GM21717 (cell line): ENCODE measurements at regions not wholly inside any gene's neighbourhood (a gene's known extent, or its start where the extent isn't known, plus 50 kb on each side); places are given as distances from the start of the nearest gene placed in this dataset.
"Not testable (repeated sequence)": the region's sequence is repeated elsewhere in the genome, so short reads cannot be mapped to it uniquely, and the experiment has no call there.

ENCODE experiments used
- ATAC-seq: cut with Tn5 transposase; IDR thresholded peaks from one replicate; pipeline ENCODE4 v1.9.1; 2021; ENCODE audit warnings: mild to moderate bottlenecking, moderate library complexity; ENCODE audit not compliant: unreplicated experiment

DNA sequence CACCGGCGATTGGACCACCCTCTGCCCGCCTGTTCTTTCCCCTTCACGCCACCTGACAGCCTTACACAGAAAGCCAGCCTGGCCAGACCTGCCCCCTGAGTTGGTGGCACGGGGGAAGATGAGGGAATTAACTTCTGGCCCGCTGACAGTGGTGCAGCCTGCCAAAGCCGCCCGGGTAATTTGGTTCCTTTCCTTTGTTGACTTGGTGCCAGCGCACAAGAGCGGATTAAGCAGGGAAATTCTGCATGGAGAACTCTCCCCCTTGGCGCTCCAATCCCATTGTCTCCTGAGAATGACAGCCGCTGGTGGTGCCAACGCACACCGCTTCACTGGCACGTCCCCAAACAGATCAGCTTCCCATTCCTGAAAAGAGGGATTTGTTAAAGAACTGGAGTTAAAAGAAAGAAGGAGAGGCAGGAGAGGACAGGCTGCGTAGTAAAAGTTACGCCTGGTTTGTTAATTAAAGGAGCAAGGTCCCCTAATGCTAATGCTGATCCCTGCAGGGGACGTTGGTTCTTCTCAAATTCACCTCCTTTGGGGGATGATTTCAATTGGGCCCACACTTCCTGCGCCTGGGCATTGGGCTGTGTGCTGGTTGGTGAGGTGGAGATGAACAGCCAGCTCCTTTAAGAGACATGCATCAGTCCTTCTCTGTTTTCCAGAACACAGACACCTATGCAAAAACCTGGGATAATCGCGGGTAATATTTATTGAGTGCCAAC, 286.8 kb downstream of the MYCN start:
- no peak for ATAC-seq

DNA sequence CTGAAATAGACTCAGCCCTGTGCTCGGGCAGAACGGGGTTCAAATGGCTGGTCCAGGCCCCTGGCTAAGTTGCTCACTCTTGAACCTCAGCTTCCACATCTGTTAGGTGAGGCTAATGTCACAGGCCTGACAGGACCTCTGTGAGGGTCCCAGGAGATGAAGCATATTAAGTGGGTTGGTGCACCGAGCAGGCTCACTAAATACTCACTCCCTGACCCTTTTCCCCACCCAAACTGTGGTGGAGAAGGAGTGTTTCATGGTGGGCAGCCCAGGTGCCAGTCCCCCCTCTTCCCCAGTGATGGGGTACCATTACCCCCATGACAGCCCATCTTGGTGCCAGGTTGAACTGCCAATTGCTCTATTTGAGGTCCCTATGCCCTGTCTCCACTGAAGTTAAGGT, 286.0 kb downstream of the MYCN start:
- ATAC-seq: no peak

GRCh38 chr2:16225545-16225944, 285.2 kb downstream of the MYCN start:
- no peak for ATAC-seq

DNA sequence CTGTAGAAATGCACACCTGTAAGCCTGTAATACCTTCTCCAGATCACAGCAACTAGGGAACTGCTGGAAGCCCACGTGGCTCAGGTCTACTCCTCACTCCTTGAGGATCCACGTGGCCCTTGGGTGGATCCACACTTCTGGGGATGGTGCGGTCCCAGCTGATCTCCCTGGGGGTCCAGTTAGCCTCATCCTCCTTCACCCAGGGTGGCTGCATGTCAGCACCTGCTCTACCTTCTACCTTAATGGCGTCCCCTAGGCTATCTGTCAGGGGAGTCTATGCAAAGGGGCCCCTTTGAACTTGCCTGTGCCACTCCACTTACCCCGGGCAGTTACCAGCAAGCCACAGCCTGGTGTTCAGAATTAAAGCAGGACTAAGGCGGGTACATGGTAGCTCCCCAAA, 284.7 kb downstream of the MYCN start:
- ATAC-seq: no peak

GRCh38 chr2:16224298-16225045, 284.1 kb downstream of the MYCN start:
- no peak for ATAC-seq

DNA sequence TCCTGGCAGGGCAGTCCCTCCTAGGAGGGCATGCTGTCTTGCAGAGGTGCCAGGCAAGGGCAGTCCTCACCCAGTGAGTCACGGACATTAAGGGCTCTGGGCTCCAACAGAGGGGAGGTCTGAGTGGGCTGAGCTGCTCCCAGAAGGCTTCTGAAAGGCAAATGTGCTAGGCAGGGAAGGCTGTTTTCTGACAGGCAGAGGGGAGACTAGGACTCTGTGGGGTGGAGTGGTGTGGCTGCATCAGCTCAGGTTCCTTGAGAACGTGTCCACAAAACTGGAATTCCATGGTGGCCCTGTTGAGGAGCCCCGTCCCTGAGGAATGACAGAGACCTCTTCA, 283.5 kb downstream of the MYCN start:
- ATAC-seq: no peak

DNA sequence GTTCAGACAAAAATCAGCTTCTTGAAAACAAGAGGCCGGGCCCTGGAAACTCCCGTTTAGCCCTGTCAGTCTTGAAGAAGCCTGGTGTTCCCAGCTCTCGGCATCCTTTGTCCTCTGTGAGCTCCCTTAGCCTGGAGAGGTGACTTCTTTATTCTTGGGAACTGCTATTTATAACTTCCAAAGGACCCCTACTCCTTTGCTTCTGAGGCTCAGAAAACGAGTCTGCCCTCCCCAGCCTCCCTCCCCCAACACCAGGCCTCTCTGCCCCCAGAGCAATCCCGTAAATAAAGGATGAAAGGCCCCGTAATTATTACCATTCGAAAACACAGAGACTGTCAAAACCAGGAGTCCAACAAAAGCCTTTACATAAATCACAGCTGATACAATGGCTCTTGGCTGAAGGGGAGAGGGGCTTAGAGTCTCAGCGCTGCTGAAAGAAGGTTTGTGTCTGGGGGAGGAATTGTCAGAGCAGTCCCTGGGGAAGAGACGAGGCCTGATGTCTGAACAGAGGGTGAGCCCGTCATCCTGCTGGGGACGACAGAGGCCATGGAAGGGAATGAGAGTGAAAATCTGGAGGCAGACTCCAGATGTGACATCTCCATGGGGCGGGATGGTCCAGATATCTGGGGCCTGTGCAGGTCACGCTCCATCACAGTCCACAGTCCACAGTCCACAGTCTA, 283.0 kb downstream of the MYCN start:
- ATAC-seq: no peak

- ATAC-seq: no peak
Measured at GRCh38 chr2:16222326-16222725, 282.0 kb downstream of the MYCN start.

DNA sequence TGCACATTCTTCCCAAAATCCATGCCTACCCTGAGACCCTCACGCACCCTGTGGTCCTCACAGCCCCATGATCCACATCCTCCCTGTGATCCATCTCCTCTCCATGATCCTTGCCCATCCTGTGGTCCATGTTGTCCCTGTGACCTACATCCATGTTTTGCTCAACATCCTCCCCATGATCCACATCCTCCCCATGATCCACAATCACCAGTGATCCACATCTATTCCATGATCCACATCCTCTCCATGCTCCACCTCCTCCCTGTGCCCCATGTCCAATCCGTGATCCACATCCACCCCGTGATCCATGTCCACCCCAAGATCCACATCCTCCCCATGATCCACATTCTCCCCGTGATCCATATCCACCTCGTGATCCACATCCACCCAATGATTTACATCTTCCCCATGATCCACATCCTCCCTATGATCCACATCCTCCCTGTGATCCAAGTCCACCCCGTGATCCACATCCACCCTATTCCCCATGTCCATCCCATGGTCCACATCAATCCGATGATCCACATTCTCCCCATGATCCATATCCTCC, 281.2 kb downstream of the MYCN start:
- ATAC-seq: no peak

DNA sequence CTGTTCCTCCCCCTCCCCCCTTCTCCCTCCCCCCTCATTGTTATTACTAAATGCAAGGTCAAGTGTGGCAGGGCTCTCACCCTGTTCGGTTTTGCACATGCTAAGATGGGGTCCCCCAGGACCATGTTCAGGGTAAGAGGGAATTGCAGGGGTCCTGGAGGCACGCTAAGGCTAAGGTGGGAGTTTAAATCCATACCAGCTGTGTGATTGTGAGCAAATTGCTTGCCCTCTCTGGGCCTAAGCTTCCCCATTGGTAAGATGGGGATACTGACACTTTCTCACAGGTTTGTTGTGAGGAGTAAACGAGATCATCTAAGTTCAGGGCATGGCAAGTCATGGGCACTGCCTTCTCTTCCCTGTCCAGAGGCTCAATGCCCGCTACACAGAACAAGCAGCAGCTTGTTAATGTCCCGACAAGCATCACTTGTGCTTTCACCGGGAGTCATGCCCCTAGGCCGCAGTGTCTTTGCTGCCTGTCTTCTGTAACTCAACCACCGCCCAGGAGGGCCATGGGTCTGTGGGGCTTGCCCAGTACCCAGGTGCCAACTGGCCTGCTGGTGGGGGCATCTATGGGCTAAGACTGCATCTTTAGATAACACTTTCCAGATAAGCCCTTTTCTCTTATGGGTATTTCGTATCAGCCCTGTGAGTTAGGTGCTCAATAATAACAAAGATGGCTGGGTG, 279.1 kb downstream of the MYCN start:
- ATAC-seq: no peak

DNA sequence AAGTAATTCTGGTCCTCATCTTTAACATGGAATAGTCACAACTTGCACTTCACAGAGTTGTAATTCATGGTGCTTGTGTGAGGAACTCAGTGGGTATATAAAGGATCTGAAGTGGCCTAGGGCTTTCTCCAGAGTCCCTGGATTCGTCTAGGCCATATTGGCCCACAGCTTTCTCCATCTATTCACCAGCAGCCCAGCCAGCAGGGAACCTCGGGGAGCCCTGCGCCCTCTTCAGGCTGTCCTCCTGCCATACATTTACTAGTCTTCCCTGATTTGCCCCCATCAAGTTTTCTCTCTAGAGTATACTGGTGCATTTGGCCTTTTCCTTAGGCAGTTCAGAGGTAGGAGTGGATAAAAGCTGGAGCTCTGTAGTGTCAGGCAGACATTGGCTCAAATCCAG, 278.3 kb downstream of the MYCN start:
- no peak for ATAC-seq

GRCh38 chr2:16218161-16218560, 277.8 kb downstream of the MYCN start:
- ATAC-seq: no peak

DNA sequence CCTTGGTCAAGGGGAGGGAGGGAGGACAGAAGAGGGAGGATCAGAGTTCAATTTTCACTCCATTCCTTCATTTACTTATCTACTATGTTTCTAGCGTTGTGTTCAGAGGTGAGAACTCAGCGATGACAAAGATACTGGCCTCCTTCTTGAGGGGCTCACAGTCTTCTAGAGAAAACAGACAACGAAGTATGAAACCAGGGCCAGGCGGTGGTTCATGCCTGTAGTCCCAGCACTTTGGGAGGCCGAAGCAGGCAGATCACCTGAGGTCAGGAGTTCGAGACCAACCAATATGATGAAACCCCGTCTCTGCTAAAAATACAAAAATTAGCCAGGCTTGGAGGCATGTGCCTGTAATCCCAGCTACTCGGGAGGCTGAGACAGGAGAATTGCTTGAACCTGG, 277.4 kb downstream of the MYCN start:
- ATAC-seq: not testable (repeated sequence)

DNA sequence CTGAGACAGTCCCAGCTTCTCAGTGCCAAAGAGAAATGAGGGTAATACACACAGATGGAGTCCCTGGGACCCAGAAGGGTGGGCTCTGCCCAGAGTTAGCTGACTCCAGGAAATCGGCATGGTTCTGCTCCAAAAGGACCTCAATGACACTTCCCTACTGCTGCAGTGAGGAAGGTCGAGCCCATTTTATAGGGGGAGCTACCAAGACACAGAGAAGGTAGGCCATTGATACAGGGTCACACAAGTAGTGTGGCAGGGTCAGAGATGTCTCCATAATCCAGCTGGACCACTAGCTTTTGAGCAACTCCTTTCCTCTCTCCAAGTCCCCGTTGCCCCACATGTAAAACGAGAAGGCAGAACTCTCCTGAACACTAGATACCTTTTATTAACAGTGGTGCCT, 276.9 kb downstream of the MYCN start:
- no peak for ATAC-seq

- no peak for ATAC-seq
Measured at GRCh38 chr2:16216558-16216945, 276.2 kb downstream of the MYCN start.

DNA sequence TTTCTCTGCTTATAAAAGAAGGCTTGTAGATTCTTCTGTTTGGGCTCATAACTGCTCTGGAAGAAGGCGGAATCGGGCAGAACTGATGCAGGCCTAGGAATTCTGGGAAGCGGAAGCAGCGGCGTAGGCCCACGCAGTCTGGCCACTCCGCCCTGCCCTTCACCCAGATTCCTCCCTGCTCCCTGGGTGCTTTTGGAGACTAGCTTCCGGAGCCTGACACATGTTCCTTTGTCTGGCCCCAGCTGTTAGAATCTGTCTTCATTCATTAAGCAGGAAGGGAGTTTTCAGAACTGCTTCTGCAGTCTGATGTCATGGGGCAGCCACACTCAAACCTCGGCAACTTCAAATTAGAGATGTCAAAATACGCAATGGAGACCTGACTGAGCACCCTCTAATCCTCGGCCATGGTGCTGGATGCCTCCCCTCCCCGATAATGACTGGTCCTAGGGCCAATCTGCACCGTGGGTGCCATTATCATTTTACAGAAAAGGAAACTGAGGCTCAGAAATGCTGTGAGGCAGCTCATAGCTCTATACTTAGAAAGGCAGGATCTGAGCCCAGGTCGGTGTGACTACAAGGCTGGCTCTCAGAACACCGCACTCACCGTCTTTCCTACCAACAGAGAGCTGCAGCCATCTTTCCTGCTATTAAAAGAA, 275.7 kb downstream of the MYCN start:
- ATAC-seq: no peak

DNA sequence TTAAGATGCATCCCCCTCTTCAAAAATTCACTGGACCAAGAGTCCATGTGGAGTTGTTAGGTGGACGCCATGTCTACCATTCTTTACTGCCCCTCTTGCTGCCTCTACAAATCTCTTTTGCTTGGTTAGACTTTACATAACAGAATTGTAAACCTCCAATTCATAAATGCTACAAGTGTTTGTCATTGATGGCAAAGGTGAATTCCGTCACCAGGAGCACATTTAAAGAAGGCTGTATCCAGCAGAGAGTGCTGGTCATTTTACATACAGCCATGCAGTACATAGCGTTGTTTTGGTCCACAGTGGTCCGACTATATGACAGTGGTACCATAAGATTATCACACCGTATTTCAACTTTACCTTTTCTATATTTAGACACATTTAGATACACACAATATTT, 274.5 kb downstream of the MYCN start:
- no peak for ATAC-seq

DNA sequence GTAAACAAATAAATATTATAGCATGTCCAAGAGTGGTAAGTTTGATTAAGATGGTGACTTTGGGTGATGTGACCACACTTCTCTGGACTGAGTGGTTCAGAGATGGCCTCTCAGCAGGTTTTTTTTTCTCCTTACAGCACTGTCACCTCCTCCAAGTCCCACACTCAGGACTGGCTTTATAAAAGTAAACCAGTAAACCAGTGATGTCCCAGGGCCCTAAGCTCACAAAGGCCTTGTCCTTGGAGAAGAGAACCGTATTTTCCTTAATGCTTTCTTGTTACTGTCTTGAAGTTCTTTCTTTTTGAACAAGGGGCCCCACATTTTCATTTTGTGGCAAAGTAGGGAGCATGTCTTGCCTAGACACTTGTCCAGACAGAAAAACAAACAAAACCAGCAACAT, 274.0 kb downstream of the MYCN start:
- no peak for ATAC-seq

- no peak for ATAC-seq
Measured at GRCh38 chr2:16212321-16212720, 272.0 kb downstream of the MYCN start.

GRCh38 chr2:16211341-16211740, 271.0 kb downstream of the MYCN start:
- ATAC-seq: no peak

DNA sequence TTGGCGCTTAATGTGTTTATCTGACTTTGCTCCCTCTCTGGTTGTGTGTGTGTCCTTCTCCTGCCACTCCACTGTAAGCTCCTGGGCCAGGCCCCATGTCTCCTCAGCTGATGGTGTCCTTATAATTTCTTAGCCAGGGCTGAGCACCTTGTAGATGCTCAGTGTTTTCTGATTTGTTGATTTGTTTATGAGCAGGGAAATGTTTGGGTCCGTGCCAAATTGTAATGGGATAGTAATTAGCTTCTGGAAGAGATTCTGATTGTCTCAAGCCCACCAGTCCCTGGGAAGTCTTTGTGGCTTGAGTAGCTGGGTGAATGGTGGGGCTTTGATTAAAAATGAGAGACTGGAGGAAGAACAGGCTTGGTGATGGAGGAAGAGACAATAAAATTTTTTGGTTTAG, 270.5 kb downstream of the MYCN start:
- no peak for ATAC-seq
